HG03108 (cell line): ENCODE measurements at regions not wholly inside any gene's neighbourhood (a gene's known extent, or its start where the extent isn't known, plus 50 kb on each side); places are given as distances from the start of the nearest gene placed in this dataset.
"Not testable (repeated sequence)": the region's sequence is repeated elsewhere in the genome, so short reads cannot be mapped to it uniquely, and the experiment has no call there.

ENCODE experiments used
- ATAC-seq: cut with Tn5 transposase; IDR thresholded peaks from one replicate; pipeline ENCODE4 v1.9.1; 2021; ENCODE audit warnings: moderate library complexity; ENCODE audit not compliant: unreplicated experiment

DNA sequence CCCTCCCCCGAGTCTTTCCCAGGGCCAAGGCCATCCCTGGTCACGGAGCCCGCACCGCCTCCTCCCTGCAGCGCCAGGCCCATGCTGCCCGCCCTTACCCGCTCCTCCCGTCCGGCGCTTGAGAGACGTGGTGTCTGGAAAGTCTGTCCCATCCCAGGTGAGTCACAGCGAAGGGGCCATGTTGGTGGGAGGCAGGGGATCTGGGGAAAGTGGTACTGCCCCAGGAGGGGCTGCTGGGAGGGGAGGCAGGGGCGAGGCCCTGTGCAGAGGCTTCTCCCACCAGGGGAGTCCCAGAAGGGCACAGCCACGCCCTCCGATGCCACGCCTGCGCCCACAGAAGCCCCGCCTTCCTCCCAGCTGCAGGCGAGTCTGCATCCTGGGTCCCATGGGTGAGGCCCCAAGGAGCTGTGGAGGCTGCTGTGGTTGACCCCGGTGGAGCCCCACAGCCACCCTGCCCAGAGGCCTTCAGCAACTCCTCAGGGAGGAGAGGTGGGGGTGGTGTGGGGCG lies 107.0 kb upstream of the PPP1R26 start:
- no peak for ATAC-seq

DNA sequence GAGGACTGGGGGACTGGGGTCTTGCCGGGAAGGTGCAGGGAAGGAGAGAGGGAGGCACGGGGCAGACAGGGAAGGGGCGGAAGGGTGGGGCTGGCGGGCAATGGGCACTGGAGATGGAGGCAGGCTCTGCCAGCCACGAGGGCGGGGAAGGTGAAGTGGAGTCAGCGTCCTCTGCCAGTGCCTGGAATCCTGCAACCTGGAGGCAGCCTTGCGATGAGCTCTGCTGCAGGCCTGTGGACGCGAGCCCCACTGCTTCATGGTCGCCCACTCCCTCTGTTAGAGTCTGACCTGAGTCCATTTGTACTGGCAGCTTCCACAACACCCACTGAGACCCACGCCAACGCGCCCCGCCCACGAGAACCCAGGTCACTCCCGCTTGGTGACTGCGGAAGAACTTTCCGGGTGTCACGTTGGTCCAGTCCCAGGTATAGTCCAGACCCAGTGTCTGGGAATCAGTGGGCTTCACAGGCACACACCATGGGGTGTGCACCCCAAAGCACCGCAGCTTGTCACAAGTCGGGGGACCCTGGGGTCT lies 106.4 kb upstream of the PPP1R26 start:
- ATAC-seq = no peak

DNA sequence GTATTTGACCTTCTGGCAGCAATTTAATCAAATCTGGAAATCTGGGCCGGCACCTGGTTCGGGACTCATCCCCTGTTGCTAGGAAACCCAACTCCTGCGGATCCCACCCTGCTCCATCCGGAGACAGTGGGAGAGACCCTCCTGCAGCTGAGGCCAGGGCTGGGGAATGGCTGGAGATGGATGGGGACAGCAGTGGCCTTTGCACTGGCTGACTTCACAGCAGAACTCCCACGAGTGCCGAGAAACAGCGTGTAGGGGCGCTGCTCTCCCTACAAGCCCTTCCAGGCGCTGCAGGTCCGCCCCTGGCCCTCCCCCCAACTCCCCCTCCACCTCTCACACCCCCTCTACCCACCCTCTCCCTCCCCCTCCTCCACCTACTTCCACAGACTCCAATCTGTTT lies 105.8 kb upstream of the PPP1R26 start:
- no peak for ATAC-seq

DNA sequence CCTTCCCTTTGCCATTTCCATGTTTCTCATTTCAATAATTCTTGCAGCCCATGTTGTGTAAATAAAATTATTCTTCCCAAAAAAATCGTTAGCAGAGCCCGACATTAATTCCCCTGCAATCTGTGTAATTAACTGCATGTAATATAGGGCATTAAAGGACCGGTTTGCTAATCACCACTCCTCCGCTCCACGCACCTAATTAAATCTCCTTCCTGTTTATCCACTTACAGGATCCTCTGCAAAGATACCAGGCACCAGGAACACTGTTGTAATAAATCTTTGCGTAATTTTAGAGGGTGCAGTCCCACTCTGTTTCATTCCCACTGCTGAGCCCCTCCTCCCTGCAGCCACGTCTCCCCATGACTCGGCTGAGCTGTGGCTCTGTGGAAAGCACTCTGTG lies 105.0 kb upstream of the PPP1R26 start:
- ATAC-seq = no peak

DNA sequence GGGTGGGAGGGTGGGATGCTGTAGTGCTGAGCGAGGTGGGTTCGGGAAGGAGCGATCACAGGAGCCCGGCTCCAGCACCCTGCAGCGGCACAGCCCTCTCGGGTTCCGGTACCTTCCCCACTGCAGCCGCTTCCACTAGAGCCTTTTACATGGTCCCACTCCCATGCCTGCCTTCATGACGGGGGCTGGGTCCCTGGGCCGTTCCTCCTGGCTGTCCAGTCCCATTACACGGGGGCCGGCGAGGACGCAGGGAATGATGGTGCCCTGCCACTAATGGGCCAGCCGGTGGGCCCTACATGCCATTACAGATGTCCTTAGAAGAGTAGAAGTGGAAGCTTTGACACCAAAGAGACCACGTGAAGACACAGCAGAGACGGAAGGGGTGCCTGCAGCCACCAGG lies 104.6 kb upstream of the PPP1R26 start:
- no peak for ATAC-seq

DNA sequence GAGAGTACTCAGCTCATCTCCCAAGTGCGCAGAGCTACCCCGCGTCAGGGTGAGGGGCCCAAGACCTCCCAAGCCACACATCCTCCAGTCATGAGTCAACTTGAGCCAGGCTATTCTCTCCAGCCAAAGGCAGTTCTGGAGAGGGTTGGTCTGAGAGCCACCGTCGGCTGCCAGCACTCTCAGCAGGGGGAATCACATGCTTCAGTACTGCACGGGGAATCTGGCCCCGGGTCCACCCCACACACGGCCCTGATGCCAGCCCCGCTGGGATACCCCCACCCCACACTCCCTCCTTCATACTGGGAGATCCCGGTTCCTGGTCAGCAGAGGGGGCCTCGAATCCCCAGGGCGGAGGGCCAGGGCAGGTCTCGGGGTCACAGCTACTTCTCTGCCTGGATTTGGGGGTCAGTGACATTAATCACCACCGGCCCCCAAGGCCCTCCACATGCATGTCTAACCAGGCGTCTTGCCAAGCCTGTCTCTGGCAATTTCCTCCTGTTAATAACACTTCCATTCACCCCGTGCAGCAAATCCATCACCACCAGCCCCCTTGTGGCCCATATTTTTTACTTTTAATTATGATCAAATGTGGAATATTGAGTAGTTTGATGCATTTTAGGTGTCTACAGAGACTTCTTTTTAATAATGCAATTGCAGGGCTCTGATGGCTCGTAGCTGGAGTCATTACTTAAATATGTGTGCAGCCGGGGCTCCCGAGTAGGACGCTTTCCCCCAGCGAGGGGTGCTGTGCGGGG lies 102.9 kb upstream of the PPP1R26 start:
- ATAC-seq = no peak

DNA sequence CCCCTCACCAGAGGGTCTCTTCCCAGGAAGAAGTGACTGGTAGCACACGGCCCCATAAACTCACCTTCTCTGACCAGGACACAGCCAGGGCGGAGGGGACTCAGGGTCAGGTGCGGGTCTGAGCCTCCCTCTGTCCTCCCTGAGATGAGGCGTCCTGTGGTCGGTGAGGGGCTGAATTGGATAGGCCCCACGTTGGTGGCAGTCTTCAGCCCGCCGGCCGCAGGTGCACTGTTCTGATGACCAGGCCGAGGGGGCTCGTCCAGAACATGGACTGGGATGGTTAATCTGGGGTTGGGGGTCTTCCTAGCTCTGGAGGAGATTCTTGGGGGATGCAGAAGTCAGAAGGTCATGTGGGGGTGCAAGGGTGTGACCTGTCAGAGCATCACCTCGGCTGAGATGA lies 102.2 kb upstream of the PPP1R26 start:
- ATAC-seq = no peak

DNA sequence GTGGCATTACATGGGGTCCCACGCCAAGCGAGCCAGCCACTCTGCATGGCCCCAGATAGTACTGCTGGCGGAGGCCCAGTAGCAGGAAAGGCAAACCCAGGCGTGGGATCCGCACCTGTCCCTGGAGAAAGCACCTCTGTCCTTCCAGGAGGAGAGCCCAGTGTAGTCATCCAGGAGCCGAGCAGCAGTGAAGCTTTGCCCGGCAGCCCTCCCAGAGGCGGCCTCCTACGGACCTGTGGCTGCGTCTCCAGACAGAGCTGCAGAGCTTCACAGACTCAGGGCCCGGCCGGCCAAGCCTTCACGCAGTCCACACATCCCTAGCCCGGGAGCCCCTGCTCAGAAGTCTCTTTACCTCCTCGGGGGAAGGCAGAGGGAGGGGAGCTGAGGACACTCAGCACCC lies 100.8 kb upstream of the PPP1R26 start:
- no peak for ATAC-seq

DNA sequence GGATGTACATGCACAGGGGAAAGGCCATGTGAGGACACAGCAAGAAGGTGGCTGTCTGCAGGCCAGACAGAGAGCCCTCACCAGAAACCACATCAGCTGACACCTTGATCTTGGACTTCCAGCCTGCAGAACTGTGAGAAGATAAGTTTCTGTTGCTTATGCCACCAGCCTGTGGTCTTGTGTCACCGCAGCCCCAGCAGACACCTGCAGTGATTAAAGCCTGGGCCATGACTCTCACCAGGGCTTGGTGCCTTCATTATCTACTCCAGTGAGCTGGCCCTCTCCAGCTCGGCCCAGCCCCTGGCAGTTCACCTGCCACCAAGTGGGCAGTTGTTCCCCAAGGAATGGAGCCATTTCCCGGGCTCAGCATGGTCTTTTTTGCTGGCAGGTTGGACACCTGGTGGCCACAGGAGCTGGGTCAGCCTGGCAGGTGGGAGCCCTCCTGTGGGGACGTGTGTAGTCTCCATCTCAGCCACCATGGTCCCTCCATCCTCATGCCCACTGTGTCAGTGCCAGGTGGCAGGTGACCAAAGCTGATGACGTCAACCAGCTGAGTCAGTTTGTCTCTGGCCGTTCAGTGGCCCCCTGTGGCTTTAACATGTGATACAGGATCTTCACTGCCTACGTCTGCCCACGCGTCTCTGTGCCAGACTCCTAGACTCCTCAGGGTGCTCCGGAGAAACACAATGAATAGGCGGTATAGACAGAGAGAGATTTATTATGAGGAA lies 99.9 kb upstream of the PPP1R26 start:
- ATAC-seq = no peak

DNA sequence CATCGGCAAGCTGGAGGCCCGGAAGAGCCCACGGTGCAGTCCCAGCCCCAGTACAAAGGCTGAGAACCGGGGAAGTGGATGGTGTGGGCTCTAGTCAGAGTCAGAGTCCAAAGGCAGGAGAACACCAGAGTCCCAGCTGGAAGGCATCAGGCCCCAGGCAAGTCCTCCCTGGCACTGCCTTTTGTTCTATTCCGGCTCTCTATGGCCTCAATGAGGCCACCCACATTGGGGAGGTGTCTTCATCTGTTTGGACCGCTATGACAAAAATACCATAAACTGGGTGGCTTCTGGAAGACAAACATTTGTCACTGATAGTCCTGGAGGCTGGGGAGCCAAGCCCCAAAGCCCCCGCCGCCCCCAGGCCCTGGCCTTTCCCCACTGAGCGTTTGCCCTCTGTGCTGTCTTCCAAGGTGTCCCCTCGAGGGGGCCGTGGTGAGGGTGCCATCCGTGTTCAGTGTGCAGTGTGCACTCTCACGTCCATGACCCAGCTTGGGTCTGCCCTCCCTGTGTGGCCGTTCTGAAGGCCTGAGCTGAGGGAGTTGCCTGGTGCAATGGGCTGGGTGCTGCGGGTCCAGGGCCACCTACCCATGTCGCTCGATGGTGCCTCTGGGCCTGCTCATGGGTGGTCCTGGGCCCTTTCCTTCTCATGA lies 99.1 kb upstream of the PPP1R26 start:
- ATAC-seq = no peak

DNA sequence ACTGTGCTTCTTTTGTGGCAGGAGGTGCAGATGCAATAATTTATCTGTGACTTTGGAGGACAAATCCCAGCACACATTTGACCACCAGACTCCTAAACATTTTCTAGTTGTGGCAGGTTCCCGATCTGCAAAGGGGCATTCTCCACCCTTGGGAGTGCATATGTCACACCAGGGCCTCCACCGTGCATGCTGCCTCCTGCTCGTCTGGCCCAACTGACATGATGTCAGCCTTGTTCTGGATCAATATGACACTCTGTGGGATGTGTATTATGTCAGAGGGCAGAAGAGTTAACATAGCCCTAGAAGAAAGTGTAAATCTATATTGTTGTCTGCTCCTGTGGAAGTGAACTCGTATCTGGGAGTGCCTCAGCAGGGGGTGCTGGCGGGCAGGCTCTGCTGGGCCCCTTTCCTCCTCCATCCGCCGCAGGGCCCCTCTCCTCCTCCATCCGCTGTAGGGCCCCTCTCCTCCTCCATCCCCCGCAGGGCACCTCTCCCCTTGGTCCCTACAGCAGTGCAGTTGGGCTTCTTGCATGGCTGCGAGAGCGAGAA lies 97.7 kb upstream of the PPP1R26 start:
- no peak for ATAC-seq

DNA sequence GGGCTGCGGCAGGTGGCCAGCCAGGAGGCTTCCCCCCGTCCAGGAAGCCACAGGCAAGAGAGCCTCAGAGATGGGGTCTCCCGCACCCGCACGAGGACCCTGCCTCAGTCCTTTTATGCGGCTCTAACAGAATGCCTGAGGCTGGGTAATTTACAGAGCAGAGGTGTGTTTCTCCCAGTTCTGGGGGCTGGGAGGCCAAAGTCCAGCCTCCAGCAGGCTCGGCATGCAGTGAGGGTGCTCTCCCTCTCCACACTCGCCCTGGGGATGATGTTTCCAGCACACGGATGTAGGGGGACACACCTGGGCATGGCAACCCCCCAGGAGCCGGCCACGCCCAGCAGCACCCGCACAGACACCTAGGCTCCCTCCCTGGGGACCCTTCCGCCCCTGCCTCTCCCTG lies 95.4 kb upstream of the PPP1R26 start:
- ATAC-seq = no peak

DNA sequence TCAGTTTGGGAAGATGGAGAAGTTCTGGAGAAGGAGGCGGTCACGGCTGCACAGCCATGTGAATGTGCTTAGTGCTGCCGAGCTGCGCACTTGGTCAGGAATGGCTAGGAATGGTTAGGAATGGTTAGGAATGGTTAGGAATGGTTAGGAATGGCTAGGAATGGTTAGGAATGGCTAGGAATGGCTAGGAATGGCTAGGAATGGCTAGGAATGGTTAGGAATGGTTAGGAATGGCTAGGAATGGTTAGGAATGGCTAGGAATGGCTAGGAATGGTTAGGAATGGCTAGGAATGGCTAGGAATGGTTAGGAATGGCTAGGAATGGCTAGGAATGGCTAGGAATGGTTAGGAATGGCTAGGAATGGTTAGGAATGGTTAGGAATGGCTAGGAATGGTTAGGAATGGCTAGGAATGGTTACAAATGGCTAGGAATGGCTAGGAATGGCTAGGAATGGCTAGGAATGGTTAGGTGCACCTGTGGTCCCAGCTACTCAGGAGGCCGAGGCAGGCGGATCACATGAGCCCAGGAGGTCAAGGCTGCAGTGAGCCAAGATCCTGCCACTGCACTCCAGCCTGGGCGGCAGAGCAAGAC lies 94.7 kb upstream of the PPP1R26 start:
- not testable (repeated sequence) for ATAC-seq

DNA sequence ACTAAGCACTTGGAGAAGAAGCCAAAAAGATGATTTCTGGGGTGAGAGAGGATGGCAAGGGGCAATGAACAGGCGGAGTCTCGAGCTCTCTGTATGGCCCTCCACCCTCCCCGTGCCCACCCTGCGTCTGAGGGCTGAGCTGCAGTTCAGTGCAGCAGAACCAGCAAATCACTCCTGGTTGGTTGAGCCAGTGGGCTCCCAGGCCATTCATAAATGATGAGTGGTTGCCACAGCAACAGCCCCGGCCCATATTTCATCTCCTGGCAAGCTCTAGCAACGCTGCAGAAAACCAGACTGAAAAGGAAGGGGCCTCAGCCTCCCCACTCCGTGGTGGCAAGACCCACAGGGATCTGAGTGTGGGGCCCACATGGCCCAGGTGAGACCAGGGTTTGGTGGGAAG lies 93.8 kb upstream of the PPP1R26 start:
- ATAC-seq = no peak

DNA sequence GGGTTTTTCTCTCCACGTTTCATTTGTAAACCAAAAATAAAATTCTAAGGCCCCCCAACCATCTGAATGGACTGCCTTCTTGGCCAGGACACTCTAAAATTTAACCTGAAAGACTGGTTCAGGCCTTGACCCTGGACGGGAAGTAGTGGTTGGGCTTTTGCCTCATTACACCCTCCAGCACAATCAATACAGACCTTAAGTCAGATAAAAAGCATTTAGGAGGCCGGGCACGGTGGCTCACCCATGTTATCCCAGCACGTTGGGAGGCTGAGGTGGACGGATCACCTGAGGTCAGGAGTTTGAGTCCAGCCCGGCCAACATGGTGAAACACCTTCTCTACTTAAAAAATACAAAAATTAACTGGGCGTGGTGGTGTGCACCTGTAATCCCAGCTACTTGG lies 91.6 kb upstream of the PPP1R26 start:
- no peak for ATAC-seq

DNA sequence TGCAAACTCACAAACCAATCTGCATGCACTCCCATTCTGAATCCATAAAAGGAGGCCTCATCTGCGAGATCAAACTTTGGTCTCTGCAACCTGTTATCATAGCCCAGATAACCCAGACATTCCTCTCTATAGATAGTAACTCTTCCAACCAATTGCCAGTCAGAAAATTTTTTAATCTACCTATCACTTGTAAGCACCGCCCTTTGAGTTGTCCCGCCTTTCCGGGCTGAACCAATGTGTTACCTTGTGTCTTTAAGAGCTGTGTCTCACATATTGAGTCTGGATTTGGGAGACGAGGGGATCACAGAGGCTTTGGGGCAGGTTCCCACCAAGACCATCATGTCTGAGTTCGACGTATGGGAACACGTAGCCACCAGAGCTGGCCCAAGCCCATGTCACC lies 91.1 kb upstream of the PPP1R26 start:
- no peak for ATAC-seq

DNA sequence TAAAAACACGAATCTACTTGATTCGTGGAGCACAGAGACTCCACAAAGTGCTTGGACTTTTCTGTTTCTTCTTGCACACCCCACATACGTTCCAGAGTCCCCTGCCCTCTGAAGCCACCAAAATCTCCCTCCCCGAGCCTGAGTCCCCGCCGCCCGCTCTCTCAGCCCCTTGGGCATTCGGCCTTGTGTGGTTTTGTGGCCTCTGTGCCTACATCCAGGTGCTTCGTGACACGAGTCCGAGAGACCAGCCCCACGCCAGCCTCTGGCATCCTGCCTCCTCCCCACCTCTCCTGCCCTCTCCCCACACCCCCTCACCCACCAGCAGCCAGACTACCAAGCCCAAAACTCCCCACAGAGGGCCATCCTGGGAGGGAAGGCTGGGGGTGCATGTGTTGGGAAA lies 87.8 kb upstream of the PPP1R26 start:
- ATAC-seq = no peak

DNA sequence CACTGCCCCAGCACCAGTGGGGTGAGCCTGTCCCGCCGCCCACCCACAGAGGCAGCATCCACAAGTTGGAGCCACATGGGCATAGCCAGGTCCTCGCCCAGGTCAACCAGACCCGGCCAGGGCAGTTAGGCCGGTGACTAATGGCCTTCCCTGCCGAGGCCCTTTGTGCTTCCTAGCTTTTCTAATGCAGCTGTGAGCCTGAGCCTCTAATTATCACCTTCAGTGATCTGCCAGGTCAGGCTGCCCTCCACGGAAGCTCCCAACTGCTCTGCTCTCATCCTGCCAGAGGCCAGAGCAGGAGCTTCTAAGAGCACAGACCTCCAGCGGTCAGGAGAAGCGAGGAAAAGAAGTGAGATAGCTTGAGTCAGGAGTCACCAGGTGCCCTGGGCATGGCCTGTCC lies 87.1 kb upstream of the PPP1R26 start:
- ATAC-seq = no peak

DNA sequence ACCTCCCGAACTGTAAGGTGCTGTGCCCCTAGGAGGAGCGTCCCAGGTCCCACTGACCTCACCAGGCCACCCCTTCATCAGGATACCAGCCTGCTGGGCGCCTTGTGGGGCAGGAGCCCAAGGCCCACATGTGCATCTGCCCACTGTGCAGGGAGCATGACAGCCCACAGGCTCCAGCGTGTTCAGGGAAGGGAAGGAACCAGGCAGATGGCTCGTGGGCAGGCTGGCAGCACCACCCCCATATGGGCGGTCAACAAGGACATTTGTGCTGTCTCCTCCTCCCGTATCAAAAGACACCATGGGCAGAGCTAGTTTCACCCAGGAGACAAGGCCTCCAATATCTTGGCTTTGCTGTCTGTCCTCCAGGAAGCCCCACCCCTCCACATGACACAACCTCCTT lies 85.5 kb upstream of the PPP1R26 start:
- no peak for ATAC-seq

DNA sequence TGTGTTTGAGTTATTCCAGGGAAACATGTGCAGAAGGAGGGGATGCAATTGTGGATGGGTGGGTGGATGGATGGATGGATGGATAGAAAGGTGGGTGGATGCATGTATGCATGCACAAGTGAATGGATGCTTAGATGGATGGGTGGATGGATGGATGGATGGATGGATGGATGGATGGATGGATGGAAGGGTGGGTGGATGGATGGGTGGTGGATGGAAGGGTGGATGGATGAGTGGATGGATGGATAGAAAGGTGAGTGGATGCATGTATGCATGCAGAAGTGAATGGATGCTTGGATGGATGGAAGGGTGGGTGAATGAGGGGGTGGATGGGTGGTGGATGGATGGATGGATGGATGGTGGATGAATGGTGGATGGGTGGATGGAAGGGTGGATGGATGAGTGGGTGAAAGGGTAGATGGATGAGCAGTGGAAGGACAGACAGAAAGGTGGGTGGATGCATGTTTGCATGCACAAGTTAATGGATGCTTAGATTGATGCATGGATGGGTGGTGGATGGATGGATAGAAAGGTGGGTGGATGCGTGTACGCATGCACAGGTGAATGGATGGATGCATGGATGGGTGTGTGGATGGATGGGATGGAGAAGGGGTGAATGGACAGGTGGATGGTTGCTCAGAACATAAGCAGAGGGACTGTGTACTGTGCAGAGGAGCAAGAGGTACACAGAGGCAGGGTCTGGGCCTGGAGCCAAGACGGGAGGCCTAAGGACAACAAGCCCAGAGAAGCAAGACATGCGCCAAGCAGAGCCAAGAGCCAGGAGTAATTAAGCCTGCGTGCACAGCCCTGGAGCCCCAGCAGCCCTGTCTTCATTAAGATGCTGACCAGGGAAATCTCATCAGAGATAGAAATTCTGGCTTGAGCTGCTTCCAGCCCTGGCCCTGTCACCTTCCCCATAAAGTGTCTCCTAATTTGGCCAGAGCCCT lies 84.6 kb upstream of the PPP1R26 start:
- ATAC-seq = no peak
